ENCODE measurements at regions not wholly inside any gene's neighbourhood (a gene's known extent, or its start where the extent isn't known, plus 50 kb on each side); places are given as distances from the start of the nearest gene placed in this dataset.
"Not testable (repeated sequence)": the region's sequence is repeated elsewhere in the genome, so short reads cannot be mapped to it uniquely, and the experiment has no call there.

DNA sequence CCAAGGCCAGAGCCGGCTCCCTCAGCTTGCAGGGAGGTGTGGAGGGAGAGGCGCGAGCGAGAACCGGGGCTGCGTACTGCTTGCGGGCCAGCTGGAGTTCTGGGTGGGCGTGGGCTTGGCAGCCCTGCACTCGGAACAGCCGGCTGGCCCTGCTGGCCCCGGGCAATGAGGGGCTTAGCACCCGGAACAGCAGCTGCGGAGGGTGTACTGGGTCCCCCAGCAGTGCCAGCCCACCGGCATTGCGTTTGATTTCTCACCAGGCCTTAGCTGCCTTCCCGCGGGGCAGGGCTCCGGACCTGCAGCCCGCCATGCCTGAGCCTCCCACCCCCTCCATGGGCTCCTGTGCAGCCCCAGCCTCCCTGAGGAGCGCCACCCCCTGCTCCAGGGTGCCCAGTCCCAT, 495.5 kb upstream of the PLXNA2 start:
- TF ChIP-seq CTCF (conservative IDR thresholded peaks at IDR 0.05 in 1 of 2, IDR thresholded peaks at IDR 0.05 in 1 of 2; ENCODE audit: extremely low read depth in 1 of 2, insufficient read depth in 1 of 2, low read depth in 1 of 2, low read length in 2 of 2); EZH2 (IDR thresholded peaks at IDR 0.05; ENCODE audit: borderline replicate concordance, low read length): not testable (repeated sequence)
